ENCODE measurements at regions not wholly inside any gene's neighbourhood (a gene's known extent, or its start where the extent isn't known, plus 50 kb on each side); places are given as distances from the start of the nearest gene placed in this dataset.

DNA sequence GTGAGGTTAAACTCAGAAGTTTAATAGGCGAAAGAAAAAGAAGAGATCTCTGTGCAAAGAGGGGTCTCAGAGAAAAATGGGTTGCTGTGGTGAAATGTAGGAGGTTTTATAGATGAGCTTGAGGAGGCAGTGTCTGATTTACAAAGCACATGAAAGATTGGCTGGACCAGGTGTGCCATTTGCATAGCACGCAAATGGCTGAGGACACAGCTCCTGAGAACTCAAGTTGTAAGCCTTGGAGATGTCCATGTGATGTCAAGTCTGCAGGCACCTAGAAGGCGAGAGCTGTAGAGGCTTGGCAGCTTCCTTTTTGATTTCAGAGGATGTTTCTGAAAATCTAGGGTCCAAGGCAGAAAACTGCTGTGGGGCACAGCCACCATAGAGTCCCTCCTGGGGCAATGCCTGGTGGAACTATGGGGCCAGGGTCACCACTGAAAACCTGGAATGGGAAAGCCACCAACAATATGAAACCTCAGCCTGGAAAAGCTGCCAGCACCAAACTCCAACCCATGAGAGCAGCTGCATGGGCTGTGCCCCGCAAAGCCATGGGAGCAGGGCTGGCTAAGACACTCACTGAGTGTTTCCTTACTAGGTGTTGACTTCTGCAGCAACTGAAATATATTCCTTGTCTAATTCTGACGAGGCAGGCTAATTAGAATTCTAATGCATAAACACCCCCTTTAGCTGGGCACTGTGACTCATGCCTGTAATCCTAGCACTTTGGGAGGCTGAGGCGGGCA lies 96.9 kb upstream of the TNS3 start:
- Histone ChIP-seq H3K36me3 (replicated peaks; ENCODE audit: insufficient read depth, low read length) (no peaks in the 10 kb centered on the region), H3K9me3 (replicated peaks; ENCODE audit: insufficient read depth, low read length) (no peaks in the 10 kb centered on the region), H4K20me1 (ENCODE audit: insufficient read depth, low read length) (no peaks in the 10 kb centered on the region), H3K27ac (ENCODE audit: low read length) (no peak overlapping the region), H3K4me1 (ENCODE audit: low read length) (no peaks in the 10 kb centered on the region), H3K27me3 (replicated peaks; ENCODE audit: insufficient read depth, low read length) (no peaks in the 10 kb centered on the region), H3K9me2 (replicated peaks; ENCODE audit: insufficient read depth, low read length) (no peaks in the 10 kb centered on the region), H3K4me3 (ENCODE audit: low read length) (no peak overlapping the region), H3K4me2 (ENCODE audit: low read depth, low read length) (no peak overlapping the region), H3F3A (ENCODE audit: insufficient read depth, low read length) (no peaks in the 10 kb centered on the region), H2AFZ (ENCODE audit: low read length) (no peak overlapping the region), H3K79me2 (ENCODE audit: low read length) (no peaks in the 10 kb centered on the region), H3K9ac (ENCODE audit: low read length) (no peak overlapping the region)
- DNase-seq, result no peak
- TF ChIP-seq, protein P1, sequence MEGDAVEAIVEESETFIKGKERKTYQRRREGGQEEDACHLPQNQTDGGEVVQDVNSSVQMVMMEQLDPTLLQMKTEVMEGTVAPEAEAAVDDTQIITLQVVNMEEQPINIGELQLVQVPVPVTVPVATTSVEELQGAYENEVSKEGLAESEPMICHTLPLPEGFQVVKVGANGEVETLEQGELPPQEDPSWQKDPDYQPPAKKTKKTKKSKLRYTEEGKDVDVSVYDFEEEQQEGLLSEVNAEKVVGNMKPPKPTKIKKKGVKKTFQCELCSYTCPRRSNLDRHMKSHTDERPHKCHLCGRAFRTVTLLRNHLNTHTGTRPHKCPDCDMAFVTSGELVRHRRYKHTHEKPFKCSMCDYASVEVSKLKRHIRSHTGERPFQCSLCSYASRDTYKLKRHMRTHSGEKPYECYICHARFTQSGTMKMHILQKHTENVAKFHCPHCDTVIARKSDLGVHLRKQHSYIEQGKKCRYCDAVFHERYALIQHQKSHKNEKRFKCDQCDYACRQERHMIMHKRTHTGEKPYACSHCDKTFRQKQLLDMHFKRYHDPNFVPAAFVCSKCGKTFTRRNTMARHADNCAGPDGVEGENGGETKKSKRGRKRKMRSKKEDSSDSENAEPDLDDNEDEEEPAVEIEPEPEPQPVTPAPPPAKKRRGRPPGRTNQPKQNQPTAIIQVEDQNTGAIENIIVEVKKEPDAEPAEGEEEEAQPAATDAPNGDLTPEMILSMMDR (IDR thresholded peaks at IDR 0.05; ENCODE audit: low read length), result no peak

DNA sequence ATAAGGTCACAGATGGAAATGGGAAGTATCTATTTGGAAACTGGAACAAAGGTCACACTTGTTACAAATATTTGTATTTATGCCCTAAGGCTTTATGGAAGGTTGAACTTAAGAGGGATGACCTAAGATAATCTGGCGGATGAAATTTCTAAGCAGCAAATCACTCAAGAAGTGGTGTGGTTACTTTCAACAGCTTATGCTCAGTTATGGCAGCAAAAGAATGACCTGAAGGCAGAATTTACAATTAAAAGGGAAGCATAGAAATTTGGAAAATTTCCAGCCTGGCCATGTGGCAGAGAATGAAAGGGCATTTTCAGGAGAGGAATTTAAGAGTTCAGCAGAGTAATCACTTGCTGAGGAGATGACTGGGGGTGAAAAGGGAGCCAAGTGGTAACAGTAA lies 95.8 kb upstream of the TNS3 start:
- Histone ChIP-seq H4K20me1 (ENCODE audit: insufficient read depth, low read length) (no peaks in the 10 kb centered on the region), H3K27ac (ENCODE audit: low read length) (no peak overlapping the region), H3K4me2 (ENCODE audit: low read depth, low read length) (no peak overlapping the region), H3K4me3 (ENCODE audit: low read length) (no peak overlapping the region), H3K9ac (ENCODE audit: low read length) (no peak overlapping the region), H3F3A (ENCODE audit: insufficient read depth, low read length) (no peaks in the 10 kb centered on the region), H3K9me2 (replicated peaks; ENCODE audit: insufficient read depth, low read length) (no peaks in the 10 kb centered on the region), H3K27me3 (replicated peaks; ENCODE audit: insufficient read depth, low read length) (no peaks in the 10 kb centered on the region), H3K79me2 (ENCODE audit: low read length) (no peaks in the 10 kb centered on the region), H3K4me1 (ENCODE audit: low read length) (peaks cover 2% of the 10 kb centered on the region; the same call in 1 of the 2 replicates), H3K36me3 (replicated peaks; ENCODE audit: insufficient read depth, low read length) (no peaks in the 10 kb centered on the region), H2AFZ (ENCODE audit: low read length) (no peak overlapping the region), H3K9me3 (replicated peaks; ENCODE audit: insufficient read depth, low read length) (no peaks in the 10 kb centered on the region)
- no peak for TF ChIP-seq EZH2phosphoT487 (IDR thresholded peaks at IDR 0.05; ENCODE audit: low read length)
- TF ChIP-seq, protein P1 (IDR thresholded peaks at IDR 0.05; ENCODE audit: low read length), result no peak
- TF ChIP-seq EZH2 (optimal IDR thresholded peaks at IDR 0.05; ENCODE audit: low read depth, low read length), result no peak
- DNase-seq, result no peak

DNA sequence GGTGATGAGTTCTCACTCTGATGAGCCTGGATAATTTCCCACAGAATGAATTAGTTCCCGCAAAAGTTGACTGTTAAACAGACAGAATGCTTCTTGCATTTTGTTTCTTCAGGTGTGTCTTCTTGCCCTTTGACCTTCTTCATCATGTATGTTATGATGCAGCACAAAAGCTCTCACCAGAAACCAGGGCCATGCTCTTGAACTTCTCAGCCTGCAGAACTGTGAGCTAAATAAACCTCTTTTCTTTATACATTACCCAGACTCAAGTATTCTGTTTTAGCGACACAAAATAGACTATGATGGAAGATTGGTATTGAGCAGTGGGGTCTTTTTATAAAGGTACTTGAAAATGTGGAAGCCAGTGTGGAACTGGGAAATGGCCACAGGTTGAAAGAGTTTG lies 95.2 kb upstream of the TNS3 start:
- Histone ChIP-seq H3F3A (ENCODE audit: insufficient read depth, low read length) (no peaks in the 10 kb centered on the region), H3K4me2 (ENCODE audit: low read depth, low read length) (no peak overlapping the region), H3K9me3 (replicated peaks; ENCODE audit: insufficient read depth, low read length) (no peaks in the 10 kb centered on the region), H3K27me3 (replicated peaks; ENCODE audit: insufficient read depth, low read length) (no peaks in the 10 kb centered on the region), H3K79me2 (ENCODE audit: low read length) (no peaks in the 10 kb centered on the region), H3K4me3 (ENCODE audit: low read length) (no peak overlapping the region), H3K4me1 (ENCODE audit: low read length) (peaks cover 7% of the 10 kb centered on the region), H3K9me2 (replicated peaks; ENCODE audit: insufficient read depth, low read length) (no peaks in the 10 kb centered on the region), H3K9ac (ENCODE audit: low read length) (no peak overlapping the region), H2AFZ (ENCODE audit: low read length) (no peak overlapping the region), H3K27ac (ENCODE audit: low read length) (no peak overlapping the region), H3K36me3 (replicated peaks; ENCODE audit: insufficient read depth, low read length) (no peaks in the 10 kb centered on the region), H4K20me1 (ENCODE audit: insufficient read depth, low read length) (no peaks in the 10 kb centered on the region)
- no peak for TF ChIP-seq EZH2 (optimal IDR thresholded peaks at IDR 0.05; ENCODE audit: low read depth, low read length)
- TF ChIP-seq, protein P1 (IDR thresholded peaks at IDR 0.05; ENCODE audit: low read length), result no peak
- no peak for TF ChIP-seq EZH2phosphoT487 (IDR thresholded peaks at IDR 0.05; ENCODE audit: low read length)
- DNase-seq, result no peak

All from MM.1S (cell line).